ENCODE measurements at regions not wholly inside any gene's neighbourhood (a gene's known extent, or its start where the extent isn't known, plus 50 kb on each side); places are given as distances from the start of the nearest gene placed in this dataset.

DNA sequence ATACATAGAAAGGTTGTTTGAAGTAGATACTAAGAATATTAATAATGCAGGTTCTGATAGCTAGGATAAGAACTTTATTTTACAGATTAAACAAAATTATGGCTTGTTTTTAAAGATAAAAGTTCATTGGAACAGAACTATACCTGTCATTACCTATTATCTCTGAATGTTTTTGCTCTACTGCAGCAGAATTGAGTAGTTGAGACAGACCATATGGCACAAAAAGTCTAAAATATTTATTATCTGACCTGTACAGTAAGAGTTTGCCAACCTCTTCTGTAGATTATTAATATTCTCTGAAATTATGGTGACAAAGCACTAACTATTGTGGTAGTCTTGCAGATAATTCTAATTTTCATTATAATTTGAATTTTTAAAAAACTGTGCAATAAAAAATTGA is 829.1 kb upstream of the MGAT4C start:
- no peak overlapping the region for H3K27ac ChIP-seq (ENCODE audit: low read depth in 1 of 2, low read length in 2 of 2)
- peaks cover 0 to 1% (median 0%) of the 10 kb centered on the region in 3 donors for H3K27me3 Mint-ChIP-seq (ENCODE audit: low read depth in 3 of 3)
- H3K9me3 Mint-ChIP-seq: no peaks in the 10 kb centered on the region

DNA sequence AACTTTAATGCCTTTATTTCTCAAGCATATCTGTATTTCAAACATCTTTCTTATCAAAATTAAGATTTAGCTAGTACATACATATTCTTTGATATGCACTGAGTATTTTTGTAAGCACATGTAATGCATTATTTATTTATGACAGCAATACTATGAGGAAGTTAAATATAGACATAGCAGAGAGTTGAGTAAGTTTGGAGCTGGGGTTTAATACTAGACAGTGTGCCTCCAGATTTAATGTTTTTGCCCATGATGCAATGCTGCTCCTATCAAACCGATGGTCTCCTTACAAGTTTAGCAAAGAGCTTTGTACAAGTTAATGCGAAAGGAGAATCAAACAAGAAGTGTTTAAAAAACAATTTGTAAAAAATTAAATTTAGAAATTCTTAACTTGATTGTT is 826.6 kb upstream of the MGAT4C start:
- Mint-ChIP-seq H3K9me3 (no peaks in the 10 kb centered on the region), H3K4me1 (no peaks in the 10 kb centered on the region), H3K27ac (no peak overlapping the region), H3K4me3 (no peak overlapping the region), H3K27me3 (ENCODE audit: low read depth in 3 of 3) (peaks cover 0 to 1% (median 0%) of the 10 kb centered on the region in 3 donors), H3K36me3 (no peaks in the 10 kb centered on the region)
- Histone ChIP-seq H3K4me1 (ENCODE audit: control insufficient read depth in 1 of 2, insufficient read depth in 2 of 2, low read length in 2 of 2) (no peaks in the 10 kb centered on the region), H3K9me3 (replicated peaks in 1 of 2; ENCODE audit: control insufficient read depth in 1 of 2, insufficient read depth in 1 of 2, low read length in 2 of 2) (no peaks in the 10 kb centered on the region), H3K4me2 (replicated peaks; ENCODE audit: extremely low read depth, low read length, poor library complexity, severe bottlenecking) (no peak overlapping the region), H3K79me2 (ENCODE audit: insufficient read depth, low read length) (no peaks in the 10 kb centered on the region), H2AFZ (ENCODE audit: insufficient read depth, low read depth, low read length, poor library complexity, severe bottlenecking) (no peak overlapping the region), H3K4me3 (replicated peaks in 1 of 3; ENCODE audit: low read depth in 2 of 3, low read length in 3 of 3) (no peak overlapping the region), H4K20me1 (ENCODE audit: insufficient read depth, low read length) (no peaks in the 10 kb centered on the region), H3K27ac (ENCODE audit: low read depth in 1 of 2, low read length in 2 of 2) (no peak overlapping the region), H3K36me3 (replicated peaks in 1 of 2; ENCODE audit: control insufficient read depth in 1 of 2, insufficient read depth in 2 of 2, low read length in 2 of 2) (no peaks in the 10 kb centered on the region), H3K27me3 (ENCODE audit: control insufficient read depth in 2 of 2, insufficient read depth in 2 of 2, low read length in 2 of 2) (no peaks in the 10 kb centered on the region), H3K9ac (ENCODE audit: insufficient read depth, low read length, poor library complexity, severe bottlenecking) (no peak overlapping the region)
- intact Hi-C loops (cut with micrococcal nuclease): no loop called here
- TF ChIP-seq, protein P1, sequence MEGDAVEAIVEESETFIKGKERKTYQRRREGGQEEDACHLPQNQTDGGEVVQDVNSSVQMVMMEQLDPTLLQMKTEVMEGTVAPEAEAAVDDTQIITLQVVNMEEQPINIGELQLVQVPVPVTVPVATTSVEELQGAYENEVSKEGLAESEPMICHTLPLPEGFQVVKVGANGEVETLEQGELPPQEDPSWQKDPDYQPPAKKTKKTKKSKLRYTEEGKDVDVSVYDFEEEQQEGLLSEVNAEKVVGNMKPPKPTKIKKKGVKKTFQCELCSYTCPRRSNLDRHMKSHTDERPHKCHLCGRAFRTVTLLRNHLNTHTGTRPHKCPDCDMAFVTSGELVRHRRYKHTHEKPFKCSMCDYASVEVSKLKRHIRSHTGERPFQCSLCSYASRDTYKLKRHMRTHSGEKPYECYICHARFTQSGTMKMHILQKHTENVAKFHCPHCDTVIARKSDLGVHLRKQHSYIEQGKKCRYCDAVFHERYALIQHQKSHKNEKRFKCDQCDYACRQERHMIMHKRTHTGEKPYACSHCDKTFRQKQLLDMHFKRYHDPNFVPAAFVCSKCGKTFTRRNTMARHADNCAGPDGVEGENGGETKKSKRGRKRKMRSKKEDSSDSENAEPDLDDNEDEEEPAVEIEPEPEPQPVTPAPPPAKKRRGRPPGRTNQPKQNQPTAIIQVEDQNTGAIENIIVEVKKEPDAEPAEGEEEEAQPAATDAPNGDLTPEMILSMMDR (IDR thresholded peaks at IDR 0.05): no peak
- WGBS (ENCODE audit: insufficient coverage): no CpG with 5 or more reads among the region's 2 CpGs
- DNase-seq: no peak

More for the DNA sequence above, 829.1 kb upstream of the MGAT4C start:
- no peaks in the 10 kb centered on the region for H3K4me1 ChIP-seq (ENCODE audit: control insufficient read depth in 1 of 2, insufficient read depth in 2 of 2, low read length in 2 of 2)
- no peak overlapping the region for H3K4me2 ChIP-seq (replicated peaks; ENCODE audit: extremely low read depth, low read length, poor library complexity, severe bottlenecking)
- no peak overlapping the region for H3K27ac Mint-ChIP-seq
- no peaks in the 10 kb centered on the region for H3K36me3 Mint-ChIP-seq
- H3K4me3 ChIP-seq (replicated peaks in 1 of 3; ENCODE audit: low read depth in 2 of 3, low read length in 3 of 3): no peak overlapping the region
- TF ChIP-seq, protein P1 (IDR thresholded peaks at IDR 0.05): no peak
- DNase-seq: no peak
- no peaks in the 10 kb centered on the region for H3K79me2 ChIP-seq (ENCODE audit: insufficient read depth, low read length)
- no peak overlapping the region for H2AFZ ChIP-seq (ENCODE audit: insufficient read depth, low read depth, low read length, poor library complexity, severe bottlenecking)
- no peaks in the 10 kb centered on the region for H3K36me3 ChIP-seq (replicated peaks in 1 of 2; ENCODE audit: control insufficient read depth in 1 of 2, insufficient read depth in 2 of 2, low read length in 2 of 2)
- H3K9me3 ChIP-seq (replicated peaks in 1 of 2; ENCODE audit: control insufficient read depth in 1 of 2, insufficient read depth in 1 of 2, low read length in 2 of 2): no peaks in the 10 kb centered on the region
- no peaks in the 10 kb centered on the region for H3K27me3 ChIP-seq (ENCODE audit: control insufficient read depth in 2 of 2, insufficient read depth in 2 of 2, low read length in 2 of 2)
- intact Hi-C loops (cut with micrococcal nuclease): no loop called here
- H3K9ac ChIP-seq (ENCODE audit: insufficient read depth, low read length, poor library complexity, severe bottlenecking): no peak overlapping the region
- H3K4me3 Mint-ChIP-seq: no peak overlapping the region
- no peaks in the 10 kb centered on the region for H4K20me1 ChIP-seq (ENCODE audit: insufficient read depth, low read length)
- no peaks in the 10 kb centered on the region for H3K4me1 Mint-ChIP-seq

Measured in CD14-positive monocyte (primary cell).